Osteoblast (primary cell): ENCODE measurements at regions not wholly inside any gene's neighbourhood (a gene's known extent, or its start where the extent isn't known, plus 50 kb on each side); places are given as distances from the start of the nearest gene placed in this dataset.

Experiments
- DNase-seq: peaks from one replicate; pipeline ENCODE4 v3.0.0; 2011; ENCODE audit warnings: low spot score, mixed read lengths; ENCODE audit not compliant: insufficient read length; ENCODE audit errors: missing footprints
- H2AFZ ChIP-seq: 2 replicates; pipeline ENCODE4 v1.6.0; 2011; ENCODE audit warnings: mild to moderate bottlenecking, low read length
- H3K27ac ChIP-seq: 2 replicates; pipeline ENCODE4 v1.5.1; 2011; ENCODE audit warnings: mild to moderate bottlenecking, low read depth, low read length, moderate library complexity
- H3K27me3 ChIP-seq: 2 replicates; pipeline ENCODE4 v1.6.0; 2012; ENCODE audit warnings: mild to moderate bottlenecking, control low read depth, inconsistent platforms, low read length, moderate library complexity; ENCODE audit not compliant: insufficient read depth
- H3K36me3 ChIP-seq: 2 replicates; pipeline ENCODE4 v1.5.1; 2011; ENCODE audit warnings: mild to moderate bottlenecking, low read length, control low read depth, moderate library complexity; ENCODE audit not compliant: insufficient read depth
- H3K4me1 ChIP-seq: 2 replicates; pipeline ENCODE4 v1.5.1; 2011; ENCODE audit warnings: mild to moderate bottlenecking, low read length, control low read depth, moderate library complexity; ENCODE audit not compliant: insufficient read depth
- H3K4me2 ChIP-seq: 2 replicates; pipeline ENCODE4 v1.6.0; 2011; ENCODE audit warnings: mild to moderate bottlenecking, low read length; ENCODE audit not compliant: insufficient read depth
- H3K4me3 ChIP-seq: fragments of 200-600 bp; sonication (generic); 3 replicates; pipeline ENCODE4 v1.5.1; 2012; ENCODE audit warnings: mild to moderate bottlenecking, low read length, inconsistent platforms; ENCODE audit not compliant: insufficient read depth
- H3K79me2 ChIP-seq: 2 replicates; pipeline ENCODE4 v1.6.0; 2012; ENCODE audit warnings: mild to moderate bottlenecking, low read length, control low read depth, inconsistent platforms; ENCODE audit not compliant: insufficient read depth
- H3K9me3 ChIP-seq: 2 replicates; pipeline ENCODE4 v1.5.1; 2011; ENCODE audit warnings: low read depth, low read length, control low read depth
- H4K20me1 ChIP-seq: 2 replicates; pipeline ENCODE4 v1.6.0; 2012; ENCODE audit warnings: mild to moderate bottlenecking, low read length, control low read depth; ENCODE audit not compliant: insufficient read depth
- TF ChIP-seq, protein P1 (sequence below): IDR thresholded peaks from 2 replicates; pipeline ENCODE4 v1.5.1; 2011; ENCODE audit warnings: mild to moderate bottlenecking, low read depth, low read length, moderate library complexity; ENCODE audit errors: extremely low read depth

- Histone ChIP-seq H3K79me2 (no peaks in the 10 kb centered on the region), H3K4me1 (no peaks in the 10 kb centered on the region), H3K27ac (no peak overlapping the region), H3K4me3 (no peak overlapping the region), H3K4me2 (no peak overlapping the region), H3K27me3 (no peaks in the 10 kb centered on the region), H3K9me3 (peaks cover 4% of the 10 kb centered on the region), H3K36me3 (no peaks in the 10 kb centered on the region), H2AFZ (no peak overlapping the region), H4K20me1 (no peaks in the 10 kb centered on the region)
- no peak for DNase-seq
- TF ChIP-seq, protein P1, sequence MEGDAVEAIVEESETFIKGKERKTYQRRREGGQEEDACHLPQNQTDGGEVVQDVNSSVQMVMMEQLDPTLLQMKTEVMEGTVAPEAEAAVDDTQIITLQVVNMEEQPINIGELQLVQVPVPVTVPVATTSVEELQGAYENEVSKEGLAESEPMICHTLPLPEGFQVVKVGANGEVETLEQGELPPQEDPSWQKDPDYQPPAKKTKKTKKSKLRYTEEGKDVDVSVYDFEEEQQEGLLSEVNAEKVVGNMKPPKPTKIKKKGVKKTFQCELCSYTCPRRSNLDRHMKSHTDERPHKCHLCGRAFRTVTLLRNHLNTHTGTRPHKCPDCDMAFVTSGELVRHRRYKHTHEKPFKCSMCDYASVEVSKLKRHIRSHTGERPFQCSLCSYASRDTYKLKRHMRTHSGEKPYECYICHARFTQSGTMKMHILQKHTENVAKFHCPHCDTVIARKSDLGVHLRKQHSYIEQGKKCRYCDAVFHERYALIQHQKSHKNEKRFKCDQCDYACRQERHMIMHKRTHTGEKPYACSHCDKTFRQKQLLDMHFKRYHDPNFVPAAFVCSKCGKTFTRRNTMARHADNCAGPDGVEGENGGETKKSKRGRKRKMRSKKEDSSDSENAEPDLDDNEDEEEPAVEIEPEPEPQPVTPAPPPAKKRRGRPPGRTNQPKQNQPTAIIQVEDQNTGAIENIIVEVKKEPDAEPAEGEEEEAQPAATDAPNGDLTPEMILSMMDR, result no peak
Measured at GRCh38 chr6:92910646-92911045, 508.7 kb downstream of the EPHA7 start.

- H3K4me1 ChIP-seq, result no peaks in the 10 kb centered on the region
- H3K27me3 ChIP-seq, result no peaks in the 10 kb centered on the region
- no peaks in the 10 kb centered on the region for H3K36me3 ChIP-seq
- no peak overlapping the region for H2AFZ ChIP-seq
- H3K4me2 ChIP-seq, result no peak overlapping the region
- no peaks in the 10 kb centered on the region for H3K9me3 ChIP-seq
- TF ChIP-seq, protein P1, result no peak
- no peaks in the 10 kb centered on the region for H3K79me2 ChIP-seq
- H3K4me3 ChIP-seq, result no peak overlapping the region
- no peak for DNase-seq
- no peaks in the 10 kb centered on the region for H4K20me1 ChIP-seq
- no peak overlapping the region for H3K27ac ChIP-seq
Measured at GRCh38 chr6:92906385-92906784, 513.0 kb downstream of the EPHA7 start.

DNA sequence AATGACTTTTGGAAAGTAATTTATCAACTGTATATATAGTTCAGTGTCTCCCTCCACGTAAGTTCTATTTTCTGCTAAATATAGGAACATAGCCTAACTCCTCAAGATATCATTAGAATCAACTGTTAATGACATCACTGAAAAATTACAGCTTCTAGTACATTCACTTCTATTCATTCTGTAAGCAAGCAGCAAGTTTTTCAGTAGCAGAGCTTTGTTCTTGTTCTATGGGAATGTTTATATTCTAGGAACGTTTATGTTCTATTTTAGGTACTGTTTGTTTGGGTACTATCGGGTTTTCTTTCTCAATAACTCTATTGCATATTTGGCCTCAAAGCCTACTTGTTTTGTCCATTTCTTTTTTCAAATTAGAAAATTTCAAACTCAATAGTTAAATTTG, 525.6 kb downstream of the EPHA7 start:
- no peak overlapping the region for H3K4me3 ChIP-seq
- H4K20me1 ChIP-seq, result no peaks in the 10 kb centered on the region
- H3K27ac ChIP-seq, result no peak overlapping the region
- no peaks in the 10 kb centered on the region for H3K27me3 ChIP-seq
- no peak overlapping the region for H3K4me2 ChIP-seq
- no peaks in the 10 kb centered on the region for H3K4me1 ChIP-seq
- no peak overlapping the region for H2AFZ ChIP-seq
- peaks cover 5% of the 10 kb centered on the region for H3K9me3 ChIP-seq
- no peaks in the 10 kb centered on the region for H3K79me2 ChIP-seq
- no peak for DNase-seq
- H3K36me3 ChIP-seq, result no peaks in the 10 kb centered on the region
- TF ChIP-seq, protein P1, result no peak

DNA sequence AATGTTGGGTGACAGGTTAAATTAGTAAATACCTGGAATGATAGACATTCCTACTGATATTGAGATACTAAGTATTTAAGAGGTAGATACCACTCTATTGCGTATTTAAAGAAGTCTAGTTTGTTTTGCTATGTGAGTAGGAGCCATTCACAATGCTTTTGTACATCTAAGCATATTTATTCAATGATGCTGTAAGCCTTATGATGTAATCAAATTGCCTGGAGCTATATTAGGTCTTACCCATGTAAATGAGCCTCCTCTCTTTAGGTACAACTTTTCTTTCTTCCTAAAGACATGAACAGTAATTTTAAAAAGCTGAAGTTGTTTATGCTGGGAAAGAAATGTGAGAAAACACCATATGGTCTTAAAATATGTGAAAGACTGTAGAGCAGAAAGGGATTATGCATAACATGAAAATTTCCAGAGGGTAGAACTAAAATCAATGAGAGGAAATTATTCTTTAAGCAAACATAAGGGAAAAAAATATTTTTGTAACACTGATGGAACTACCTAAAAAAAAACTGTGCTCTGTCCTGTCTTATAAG, 526.7 kb downstream of the EPHA7 start:
- Histone ChIP-seq H3K9me3 (peaks cover 5% of the 10 kb centered on the region), H3K4me3 (no peak overlapping the region), H3K36me3 (no peaks in the 10 kb centered on the region), H3K27me3 (no peaks in the 10 kb centered on the region), H2AFZ (no peak overlapping the region), H4K20me1 (no peaks in the 10 kb centered on the region), H3K27ac (no peak overlapping the region), H3K4me1 (no peaks in the 10 kb centered on the region), H3K79me2 (no peaks in the 10 kb centered on the region), H3K4me2 (no peak overlapping the region)
- no peak for DNase-seq
- TF ChIP-seq, protein P1, result no peak
